Activated T-cell treated with anti-CD3 and anti-CD28 coated beads, Interleukin-2, amount 50 U/mL, for 72 hours (primary cell): ENCODE measurements at regions not wholly inside any gene's neighbourhood (a gene's known extent, or its start where the extent isn't known, plus 50 kb on each side); places are given as distances from the start of the nearest gene placed in this dataset.

Experiments used
- ATAC-seq, 2 donors: fragments of 150-1000 bp; cut with Tn5 transposase; replicated peaks in 1 of 2; 2 replicates each; pipeline ENCODE4 v1.10.0; 2021; ENCODE audit warnings: moderate library complexity in 2 of 2, mild to moderate bottlenecking in 1 of 2
- DNase-seq, 2 donors: peaks; one replicate each; pipeline ENCODE4 v3.0.0; 2021 to 2022; ENCODE audit warnings: mixed read lengths in 1 of 2
- H3K27ac Mint-ChIP-seq: one replicate; pipeline ENCODE4 v1.8.0; 2022; ENCODE audit warnings: mild to moderate bottlenecking, moderate library complexity, mixed read lengths
- H3K27me3 Mint-ChIP-seq: one replicate; pipeline ENCODE4 v1.8.0; 2022; ENCODE audit warnings: low read depth, mixed read lengths
- H3K36me3 Mint-ChIP-seq, 2 donors: one replicate each; pipeline ENCODE4 v1.8.0; 2022; ENCODE audit warnings: mixed read lengths in 2 of 2, mild to moderate bottlenecking in 1 of 2; ENCODE audit not compliant: insufficient read depth in 2 of 2
- H3K4me1 Mint-ChIP-seq: one replicate; pipeline ENCODE4 v1.8.0; 2022; ENCODE audit warnings: low read depth, mixed read lengths
- H3K4me3 Mint-ChIP-seq, 2 donors: one replicate each; pipeline ENCODE4 v1.8.0; 2022; ENCODE audit warnings: mild to moderate bottlenecking in 2 of 2, mixed read lengths in 2 of 2, moderate library complexity in 2 of 2
- H3K9me3 Mint-ChIP-seq, 2 donors: one replicate each; pipeline ENCODE4 v1.8.0; 2022; ENCODE audit warnings: mixed read lengths in 2 of 2

GRCh38 chr9:28882529-28882928 is 1309.2 kb upstream of the C9orf72 start:
- no peak overlapping the region for H3K4me3 Mint-ChIP-seq
- no peak for ATAC-seq
- peaks cover 0 to 2% of the 10 kb centered on the region in 2 donors for H3K9me3 Mint-ChIP-seq
- no peak for DNase-seq
- H3K36me3 Mint-ChIP-seq, result no peaks in the 10 kb centered on the region
- H3K4me1 Mint-ChIP-seq, result no peaks in the 10 kb centered on the region
- no peak overlapping the region for H3K27ac Mint-ChIP-seq
- no peaks in the 10 kb centered on the region for H3K27me3 Mint-ChIP-seq

GRCh38 chr9:28883234-28883633 is 1310.0 kb upstream of the C9orf72 start:
- Mint-ChIP-seq H3K27ac (no peak overlapping the region), H3K36me3 (no peaks in the 10 kb centered on the region), H3K9me3 (peaks cover 0 to 2% of the 10 kb centered on the region in 2 donors), H3K27me3 (no peaks in the 10 kb centered on the region), H3K4me3 (no peak overlapping the region), H3K4me1 (no peaks in the 10 kb centered on the region)
- ATAC-seq (no peak), DNase-seq (no peak)

- H3K27ac Mint-ChIP-seq, result no peak overlapping the region
- H3K36me3 Mint-ChIP-seq, result no peaks in the 10 kb centered on the region
- H3K4me3 Mint-ChIP-seq, result no peak overlapping the region
- H3K4me1 Mint-ChIP-seq, result no peaks in the 10 kb centered on the region
- ATAC-seq (no peak), DNase-seq (no peak)
- peaks cover 0 to 5% of the 10 kb centered on the region in 2 donors for H3K9me3 Mint-ChIP-seq
- no peaks in the 10 kb centered on the region for H3K27me3 Mint-ChIP-seq
These were observed 1314.1 kb upstream of the C9orf72 start for GRCh38 chr9:28887188-28887884.

GRCh38 chr9:28888806-28889205 is 1315.5 kb upstream of the C9orf72 start:
- H3K9me3 Mint-ChIP-seq, result peaks cover 0 to 3% of the 10 kb centered on the region in 2 donors
- ATAC-seq (no peak), DNase-seq (no peak)
- no peak overlapping the region for H3K4me3 Mint-ChIP-seq
- H3K27me3 Mint-ChIP-seq, result no peaks in the 10 kb centered on the region
- H3K4me1 Mint-ChIP-seq, result no peaks in the 10 kb centered on the region
- H3K27ac Mint-ChIP-seq, result no peak overlapping the region
- no peaks in the 10 kb centered on the region for H3K36me3 Mint-ChIP-seq

- no peak for ATAC-seq
- DNase-seq, result no peak
- Mint-ChIP-seq H3K9me3 (peaks cover 0 to 3% of the 10 kb centered on the region in 2 donors), H3K36me3 (no peaks in the 10 kb centered on the region), H3K4me1 (no peaks in the 10 kb centered on the region), H3K4me3 (no peak overlapping the region), H3K27me3 (no peaks in the 10 kb centered on the region), H3K27ac (no peak overlapping the region)
These were observed 1319.3 kb upstream of the C9orf72 start for GRCh38 chr9:28892538-28892937.

- Mint-ChIP-seq H3K4me3 (no peak overlapping the region), H3K27me3 (no peaks in the 10 kb centered on the region), H3K9me3 (peaks cover 2 to 6% of the 10 kb centered on the region in 2 donors), H3K27ac (no peak overlapping the region), H3K36me3 (peaks cover 0 to 2% of the 10 kb centered on the region in 2 donors), H3K4me1 (no peaks in the 10 kb centered on the region)
- no peak for DNase-seq
- ATAC-seq, result no peak
These were observed 1326.0 kb upstream of the C9orf72 start for GRCh38 chr9:28899267-28899666.

- H3K4me1 Mint-ChIP-seq, result no peaks in the 10 kb centered on the region
- peaks cover 0 to 2% of the 10 kb centered on the region in 2 donors for H3K36me3 Mint-ChIP-seq
- H3K27ac Mint-ChIP-seq, result no peak overlapping the region
- H3K27me3 Mint-ChIP-seq, result no peaks in the 10 kb centered on the region
- ATAC-seq (no peak), DNase-seq (no peak)
- no peak overlapping the region for H3K4me3 Mint-ChIP-seq
- H3K9me3 Mint-ChIP-seq, result peaks cover 2 to 6% of the 10 kb centered on the region in 2 donors
These were observed 1326.6 kb upstream of the C9orf72 start for GRCh38 chr9:28899926-28900325.

GRCh38 chr9:28900406-28900805 is 1327.1 kb upstream of the C9orf72 start:
- no peak for DNase-seq
- no peak overlapping the region for H3K4me3 Mint-ChIP-seq
- H3K36me3 Mint-ChIP-seq, result peaks cover 0 to 2% of the 10 kb centered on the region in 2 donors
- H3K4me1 Mint-ChIP-seq, result no peaks in the 10 kb centered on the region
- H3K27ac Mint-ChIP-seq, result no peak overlapping the region
- peaks cover 2 to 6% of the 10 kb centered on the region in 2 donors for H3K9me3 Mint-ChIP-seq
- H3K27me3 Mint-ChIP-seq, result no peaks in the 10 kb centered on the region
- ATAC-seq, result no peak

GRCh38 chr9:28909526-28909925 is 1336.2 kb upstream of the C9orf72 start:
- no peak overlapping the region for H3K4me3 Mint-ChIP-seq
- DNase-seq, result no peak
- no peaks in the 10 kb centered on the region for H3K4me1 Mint-ChIP-seq
- peaks cover 5 to 9% of the 10 kb centered on the region in 2 donors for H3K9me3 Mint-ChIP-seq
- no peak overlapping the region for H3K27ac Mint-ChIP-seq
- H3K27me3 Mint-ChIP-seq, result no peaks in the 10 kb centered on the region
- ATAC-seq, result no peak
- no peaks in the 10 kb centered on the region for H3K36me3 Mint-ChIP-seq

GRCh38 chr9:28912621-28913020 is 1339.3 kb upstream of the C9orf72 start:
- no peaks in the 10 kb centered on the region for H3K4me1 Mint-ChIP-seq
- no peaks in the 10 kb centered on the region for H3K36me3 Mint-ChIP-seq
- no peak overlapping the region for H3K27ac Mint-ChIP-seq
- H3K4me3 Mint-ChIP-seq, result no peak overlapping the region
- H3K9me3 Mint-ChIP-seq, result peaks cover 0 to 2% of the 10 kb centered on the region in 2 donors
- DNase-seq, result no peak
- no peaks in the 10 kb centered on the region for H3K27me3 Mint-ChIP-seq
- no peak for ATAC-seq

GRCh38 chr9:28915202-28915930 is 1342.1 kb upstream of the C9orf72 start:
- H3K27ac Mint-ChIP-seq, result no peak overlapping the region
- peaks cover 2 to 4% of the 10 kb centered on the region in 2 donors for H3K9me3 Mint-ChIP-seq
- no peak overlapping the region for H3K4me3 Mint-ChIP-seq
- ATAC-seq (no peak), DNase-seq (no peak)
- H3K27me3 Mint-ChIP-seq, result no peaks in the 10 kb centered on the region
- no peaks in the 10 kb centered on the region for H3K4me1 Mint-ChIP-seq
- H3K36me3 Mint-ChIP-seq, result no peaks in the 10 kb centered on the region

- DNase-seq, result no peak
- Mint-ChIP-seq H3K9me3 (peaks cover 2 to 4% of the 10 kb centered on the region in 2 donors), H3K4me1 (no peaks in the 10 kb centered on the region), H3K27ac (no peak overlapping the region), H3K27me3 (no peaks in the 10 kb centered on the region), H3K36me3 (no peaks in the 10 kb centered on the region), H3K4me3 (no peak overlapping the region)
- ATAC-seq, result no peak
These were observed 1343.1 kb upstream of the C9orf72 start for GRCh38 chr9:28916348-28916747.

GRCh38 chr9:28921857-28922500 is 1348.7 kb upstream of the C9orf72 start:
- Mint-ChIP-seq H3K4me1 (no peaks in the 10 kb centered on the region), H3K9me3 (peaks cover 0 to 4% of the 10 kb centered on the region in 2 donors), H3K4me3 (no peak overlapping the region), H3K36me3 (no peaks in the 10 kb centered on the region), H3K27me3 (no peaks in the 10 kb centered on the region), H3K27ac (no peak overlapping the region)
- DNase-seq (no peak), ATAC-seq (no peak)
